ENCODE measurements at regions not wholly inside any gene's neighbourhood (a gene's known extent, or its start where the extent isn't known, plus 50 kb on each side); places are given as distances from the start of the nearest gene placed in this dataset.

DNA sequence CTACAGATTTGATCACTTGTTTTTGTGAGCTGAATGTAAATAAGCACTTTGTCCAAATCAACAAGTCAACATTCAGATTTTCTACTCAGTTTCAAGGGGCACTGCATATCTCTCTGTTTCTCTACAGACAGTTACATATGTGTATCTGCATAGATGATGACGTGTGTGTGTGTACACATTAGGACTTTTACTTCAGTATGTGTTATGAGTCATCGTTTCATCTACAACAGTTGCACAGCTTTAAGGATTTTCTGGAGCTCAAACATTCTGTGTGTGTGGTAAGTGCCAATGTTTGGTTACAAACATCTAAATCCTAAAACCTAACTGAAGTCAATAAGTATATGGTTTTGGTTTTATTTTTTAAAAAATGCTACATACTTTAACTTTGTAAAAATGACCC lies 494.5 kb upstream of the PBX1 start:
- 24% methylated on average over 2 of the region's 2 CpGs for WGBS (ENCODE audit: insufficient coverage, low coverage, low lambda C conversion rate, missing lambda C conversion rate)
- no peak for DNase-seq
- no peaks in the 10 kb centered on the region for H3K27me3 ChIP-seq
- peaks cover 0 to 3% (median 0%) of the 10 kb centered on the region in 4 donors for H3K4me1 ChIP-seq
- intact Hi-C loops (cut with DNase I) = no loop called here
- no peak for ATAC-seq
- no peak overlapping the region for H3K27ac ChIP-seq
- TF ChIP-seq, protein P1, sequence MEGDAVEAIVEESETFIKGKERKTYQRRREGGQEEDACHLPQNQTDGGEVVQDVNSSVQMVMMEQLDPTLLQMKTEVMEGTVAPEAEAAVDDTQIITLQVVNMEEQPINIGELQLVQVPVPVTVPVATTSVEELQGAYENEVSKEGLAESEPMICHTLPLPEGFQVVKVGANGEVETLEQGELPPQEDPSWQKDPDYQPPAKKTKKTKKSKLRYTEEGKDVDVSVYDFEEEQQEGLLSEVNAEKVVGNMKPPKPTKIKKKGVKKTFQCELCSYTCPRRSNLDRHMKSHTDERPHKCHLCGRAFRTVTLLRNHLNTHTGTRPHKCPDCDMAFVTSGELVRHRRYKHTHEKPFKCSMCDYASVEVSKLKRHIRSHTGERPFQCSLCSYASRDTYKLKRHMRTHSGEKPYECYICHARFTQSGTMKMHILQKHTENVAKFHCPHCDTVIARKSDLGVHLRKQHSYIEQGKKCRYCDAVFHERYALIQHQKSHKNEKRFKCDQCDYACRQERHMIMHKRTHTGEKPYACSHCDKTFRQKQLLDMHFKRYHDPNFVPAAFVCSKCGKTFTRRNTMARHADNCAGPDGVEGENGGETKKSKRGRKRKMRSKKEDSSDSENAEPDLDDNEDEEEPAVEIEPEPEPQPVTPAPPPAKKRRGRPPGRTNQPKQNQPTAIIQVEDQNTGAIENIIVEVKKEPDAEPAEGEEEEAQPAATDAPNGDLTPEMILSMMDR (IDR thresholded peaks at IDR 0.05) = no peak
- TF ChIP-seq POLR2A (IDR thresholded peaks at IDR 0.05) = no peak
- no peaks in the 10 kb centered on the region for H3K9me3 ChIP-seq
- H3K36me3 ChIP-seq = no peaks in the 10 kb centered on the region
- H3K4me3 ChIP-seq = no peak overlapping the region

DNA sequence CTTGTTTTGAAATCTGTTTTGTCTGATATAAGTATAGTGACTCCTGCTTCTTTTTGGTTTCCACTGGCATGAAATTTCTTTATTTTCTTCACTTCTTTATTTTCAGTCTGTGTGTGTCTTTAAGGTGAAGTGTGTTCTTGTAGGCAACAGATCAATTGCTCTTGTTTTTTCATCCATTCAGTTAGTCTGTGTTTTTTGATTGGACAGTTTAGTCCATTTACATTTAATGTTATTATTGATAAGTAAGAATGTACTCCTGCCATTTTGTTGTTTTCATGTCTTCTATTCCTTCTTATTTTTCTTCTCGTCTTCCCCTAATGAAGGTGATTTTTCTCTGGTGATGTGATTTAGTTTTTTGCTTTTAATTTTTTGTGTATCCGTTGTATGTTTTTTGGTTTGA lies 487.7 kb upstream of the PBX1 start:
- Histone ChIP-seq H3K27me3 (no peaks in the 10 kb centered on the region), H3K9me3 (no peaks in the 10 kb centered on the region), H3K4me3 (no peak overlapping the region), H3K27ac (no peak overlapping the region), H3K4me1 (no peaks in the 10 kb centered on the region), H3K36me3 (no peaks in the 10 kb centered on the region)
- intact Hi-C loops (cut with DNase I) = no loop called here
- DNase-seq (no peak), ATAC-seq (no peak)
- TF ChIP-seq, protein P1 (IDR thresholded peaks at IDR 0.05) = no peak
- TF ChIP-seq POLR2A (IDR thresholded peaks at IDR 0.05) = no peak
- 67% methylated on average over 2 of the region's 2 CpGs for WGBS (ENCODE audit: insufficient coverage, low coverage, low lambda C conversion rate, missing lambda C conversion rate)

DNA sequence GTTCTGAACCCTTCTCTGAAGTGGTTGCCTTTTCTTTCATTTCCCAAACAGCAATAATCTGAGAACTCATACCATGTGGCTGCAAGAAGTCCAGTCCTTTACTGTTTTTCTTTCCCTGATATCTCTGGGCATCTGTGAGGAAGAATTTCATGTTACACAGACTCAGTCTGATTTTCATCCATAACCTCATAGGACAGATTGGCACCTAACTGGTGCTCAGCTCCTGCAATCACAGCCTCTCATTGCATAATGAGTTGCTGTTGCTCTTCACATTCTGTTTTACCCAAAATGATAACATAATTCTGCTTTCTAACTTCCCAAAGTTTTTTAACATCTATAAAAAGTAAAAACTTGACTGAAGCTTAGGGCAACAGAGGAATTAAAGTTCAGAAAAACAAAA lies 472.2 kb upstream of the PBX1 start:
- ATAC-seq (no peak), DNase-seq (no peak)
- no peaks in the 10 kb centered on the region for H3K4me1 ChIP-seq
- no peak for TF ChIP-seq POLR2A (IDR thresholded peaks at IDR 0.05)
- TF ChIP-seq, protein P1 (IDR thresholded peaks at IDR 0.05) = no peak
- no peak overlapping the region for H3K4me3 ChIP-seq
- no peaks in the 10 kb centered on the region for H3K36me3 ChIP-seq
- intact Hi-C loops (cut with DNase I) = no loop called here
- no peaks in the 10 kb centered on the region for H3K27me3 ChIP-seq
- no peak overlapping the region for H3K27ac ChIP-seq
- no peaks in the 10 kb centered on the region for H3K9me3 ChIP-seq

DNA sequence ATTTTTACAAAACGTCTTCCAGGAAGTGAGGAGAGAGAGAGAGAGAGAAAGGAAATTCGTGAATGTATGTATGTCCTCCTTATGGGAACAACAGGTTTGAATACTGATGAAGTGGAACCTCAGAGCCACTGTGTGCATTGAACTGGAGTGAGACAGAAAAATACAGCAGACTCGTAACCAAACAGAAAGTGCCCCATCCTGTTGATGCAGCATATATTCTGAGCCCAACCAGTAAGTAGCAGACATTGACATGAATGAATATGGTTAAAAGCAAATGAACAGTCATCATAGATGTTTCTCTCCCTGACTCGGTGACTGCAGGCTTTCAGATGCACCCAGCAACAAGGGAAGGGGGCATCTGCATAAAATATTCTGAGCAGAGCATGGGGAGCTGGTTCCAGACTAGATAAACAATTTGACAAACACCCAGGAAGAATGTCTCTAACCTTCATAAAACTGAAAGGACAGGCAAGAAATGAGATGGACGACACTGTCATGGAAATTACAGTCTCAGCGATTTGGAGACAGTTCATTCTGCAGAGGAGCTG lies 471.0 kb upstream of the PBX1 start:
- no peak for DNase-seq
- H3K36me3 ChIP-seq = no peaks in the 10 kb centered on the region
- no peak for ATAC-seq
- no peaks in the 10 kb centered on the region for H3K9me3 ChIP-seq
- no peak overlapping the region for H3K4me3 ChIP-seq
- 27% methylated on average over 6 of the region's 6 CpGs for WGBS (ENCODE audit: insufficient coverage, low coverage, low lambda C conversion rate, missing lambda C conversion rate)
- no peak overlapping the region for H3K27ac ChIP-seq
- intact Hi-C loops (cut with DNase I) = no loop called here
- H3K4me1 ChIP-seq = no peaks in the 10 kb centered on the region
- H3K27me3 ChIP-seq = no peaks in the 10 kb centered on the region
- TF ChIP-seq, protein P1 (IDR thresholded peaks at IDR 0.05) = no peak
- no peak for TF ChIP-seq POLR2A (IDR thresholded peaks at IDR 0.05)

All from right lobe of liver (tissue), 6 donors.